ENCODE measurements at regions not wholly inside any gene's neighbourhood (a gene's known extent, or its start where the extent isn't known, plus 50 kb on each side); places are given as distances from the start of the nearest gene placed in this dataset.

DNA sequence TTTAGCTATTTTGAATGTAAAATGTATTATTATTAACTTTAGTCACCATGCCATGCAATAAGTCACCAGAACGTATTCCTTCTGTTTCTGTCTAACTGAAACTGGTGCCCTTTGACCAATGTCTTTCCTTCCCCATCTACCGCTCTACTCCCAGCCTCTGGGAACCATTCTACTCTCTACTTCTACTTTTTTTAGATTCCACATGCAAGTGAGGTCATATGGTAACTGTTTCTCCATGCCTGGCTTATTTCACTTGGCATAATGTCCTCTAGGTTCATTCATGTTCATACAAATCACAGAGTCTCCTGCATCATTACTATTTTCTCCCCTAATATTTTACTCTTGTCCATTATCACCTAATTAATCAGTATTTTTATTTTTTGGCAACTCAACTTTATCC is 160.1 kb downstream of the TMX1 start:
- no peak overlapping the region for H3K4me2 ChIP-seq (ENCODE audit: insufficient read depth, low read length, poor library complexity, severe bottlenecking)
- H3K36me3 ChIP-seq (replicated peaks in 1 of 2; ENCODE audit: control insufficient read depth in 2 of 2, insufficient read depth in 2 of 2, low read length in 2 of 2) = no peaks in the 10 kb centered on the region
- no peak overlapping the region for H3K18ac ChIP-seq (ENCODE audit: low read length)
- H3K4me1 ChIP-seq (ENCODE audit: control insufficient read depth in 2 of 2, insufficient read depth in 1 of 2, low read depth in 1 of 2, low read length in 2 of 2) = peaks cover 6% of the 10 kb centered on the region in 2 donors
- no peak overlapping the region for H3K23ac ChIP-seq (ENCODE audit: low read depth, low read length, poor library complexity)
- H3K9me3 ChIP-seq (replicated peaks in 1 of 2; ENCODE audit: control insufficient read depth in 2 of 2, insufficient read depth in 1 of 2, low read depth in 1 of 2, low read length in 2 of 2) = no peaks in the 10 kb centered on the region
- H2AK5ac ChIP-seq (ENCODE audit: low read depth, low read length) = no peak overlapping the region
- H2BK12ac ChIP-seq (ENCODE audit: low read length) = no peak overlapping the region
- no peak overlapping the region for H2BK5ac ChIP-seq (ENCODE audit: low read length)
- no peak overlapping the region for H4K91ac ChIP-seq (ENCODE audit: low read depth, low read length, poor library complexity)
- no peak overlapping the region for H3K9ac ChIP-seq (ENCODE audit: low read depth, low read length, poor library complexity)
- no peak for DNase-seq (ENCODE audit: low spot score)
- no peak overlapping the region for H2BK15ac ChIP-seq (ENCODE audit: low read length)
- H4K8ac ChIP-seq (ENCODE audit: low read depth, low read length) = no peak overlapping the region
- H2AFZ ChIP-seq (ENCODE audit: low read length) = no peak overlapping the region
- H3K4me3 ChIP-seq (ENCODE audit: low read length in 2 of 2) = no peak overlapping the region
- no peak overlapping the region for H3K14ac ChIP-seq (ENCODE audit: low read length)
- no peaks in the 10 kb centered on the region for H3K27me3 ChIP-seq (ENCODE audit: control insufficient read depth in 3 of 3, insufficient read depth in 3 of 3, low read depth in 1 of 3, low read length in 3 of 3)
- H3K4ac ChIP-seq (ENCODE audit: low read length) = no peak overlapping the region
- H2BK120ac ChIP-seq (ENCODE audit: low read depth, low read length) = no peak overlapping the region
- no peak overlapping the region for H3K27ac ChIP-seq (replicated peaks; ENCODE audit: low read length)
- no CpG with 5 or more reads among the region's 2 CpGs for WGBS, 2 donors (ENCODE audit: extremely low coverage in 2 of 2, insufficient read length in 2 of 2, insufficient replicate concordance in 1 of 2)
- H3K79me1 ChIP-seq (ENCODE audit: low read depth, low read length) = no peaks in the 10 kb centered on the region

DNA sequence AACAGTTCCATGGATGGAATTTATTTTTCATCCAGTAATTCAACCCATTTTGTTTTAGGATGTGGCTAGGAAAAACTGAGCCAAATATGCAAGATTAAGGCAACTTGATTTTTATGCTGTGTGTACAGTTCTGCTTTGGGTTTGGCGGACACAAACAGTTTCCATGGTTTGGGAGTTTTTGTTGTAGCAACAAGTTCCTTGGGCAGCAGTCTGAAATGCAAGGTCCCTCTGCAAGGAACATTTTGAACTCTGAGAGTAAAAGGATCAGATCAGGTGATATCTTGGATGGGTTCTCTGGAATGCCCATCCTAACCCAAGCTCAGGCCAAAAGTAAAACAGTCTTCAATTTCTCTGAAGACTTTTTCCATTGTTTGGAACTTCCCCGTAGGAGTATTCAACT is 161.2 kb downstream of the TMX1 start:
- WGBS, 2 donors (ENCODE audit: extremely low coverage in 2 of 2, insufficient read length in 2 of 2, insufficient replicate concordance in 1 of 2) = no CpG with 5 or more reads among the region's 2 CpGs
- H3K23ac ChIP-seq (ENCODE audit: low read depth, low read length, poor library complexity) = no peak overlapping the region
- no peak overlapping the region for H2AK5ac ChIP-seq (ENCODE audit: low read depth, low read length)
- H3K27me3 ChIP-seq (ENCODE audit: control insufficient read depth in 3 of 3, insufficient read depth in 3 of 3, low read depth in 1 of 3, low read length in 3 of 3) = no peaks in the 10 kb centered on the region
- H4K8ac ChIP-seq (ENCODE audit: low read depth, low read length) = no peak overlapping the region
- H4K91ac ChIP-seq (ENCODE audit: low read depth, low read length, poor library complexity) = no peak overlapping the region
- H3K27ac ChIP-seq (replicated peaks; ENCODE audit: low read length) = no peak overlapping the region
- H3K4me2 ChIP-seq (ENCODE audit: insufficient read depth, low read length, poor library complexity, severe bottlenecking) = no peak overlapping the region
- H3K4me1 ChIP-seq (ENCODE audit: control insufficient read depth in 2 of 2, insufficient read depth in 1 of 2, low read depth in 1 of 2, low read length in 2 of 2) = no peaks in the 10 kb centered on the region
- H3K14ac ChIP-seq (ENCODE audit: low read length) = no peak overlapping the region
- H3K4ac ChIP-seq (ENCODE audit: low read length) = no peak overlapping the region
- no peak overlapping the region for H3K18ac ChIP-seq (ENCODE audit: low read length)
- no peak overlapping the region for H3K9ac ChIP-seq (ENCODE audit: low read depth, low read length, poor library complexity)
- H3K79me1 ChIP-seq (ENCODE audit: low read depth, low read length) = no peaks in the 10 kb centered on the region
- no peak overlapping the region for H3K4me3 ChIP-seq (ENCODE audit: low read length in 2 of 2)
- no peak overlapping the region for H2BK120ac ChIP-seq (ENCODE audit: low read depth, low read length)
- no peaks in the 10 kb centered on the region for H3K9me3 ChIP-seq (replicated peaks in 1 of 2; ENCODE audit: control insufficient read depth in 2 of 2, insufficient read depth in 1 of 2, low read depth in 1 of 2, low read length in 2 of 2)
- no peak overlapping the region for H2BK15ac ChIP-seq (ENCODE audit: low read length)
- no peak overlapping the region for H2BK5ac ChIP-seq (ENCODE audit: low read length)
- no peak for DNase-seq (ENCODE audit: low spot score)
- H2AFZ ChIP-seq (ENCODE audit: low read length) = no peak overlapping the region
- H3K36me3 ChIP-seq (replicated peaks in 1 of 2; ENCODE audit: control insufficient read depth in 2 of 2, insufficient read depth in 2 of 2, low read length in 2 of 2) = no peaks in the 10 kb centered on the region
- H2BK12ac ChIP-seq (ENCODE audit: low read length) = no peak overlapping the region

DNA sequence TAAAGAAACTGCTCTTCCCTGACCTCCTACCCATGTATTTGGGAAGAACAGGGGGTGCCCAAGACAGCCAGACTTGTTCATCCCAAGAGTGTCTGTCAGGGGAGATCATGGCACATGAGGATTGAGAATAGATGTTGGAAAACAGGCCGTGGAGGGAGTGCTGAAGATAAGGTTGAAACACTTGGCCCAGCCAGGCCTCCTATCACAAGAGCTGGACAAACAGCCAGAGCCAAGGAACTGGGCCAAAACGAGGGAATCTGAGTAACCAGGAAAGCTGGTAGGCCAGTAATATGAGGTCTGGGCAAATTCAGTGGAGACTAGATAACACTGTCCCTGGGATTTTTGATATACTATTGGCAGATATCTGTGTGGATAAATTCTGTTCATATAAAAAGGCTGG is 161.7 kb downstream of the TMX1 start:
- H4K8ac ChIP-seq (ENCODE audit: low read depth, low read length) = no peak overlapping the region
- no peak overlapping the region for H3K4me3 ChIP-seq (ENCODE audit: low read length in 2 of 2)
- H3K18ac ChIP-seq (ENCODE audit: low read length) = no peak overlapping the region
- no peak overlapping the region for H2BK12ac ChIP-seq (ENCODE audit: low read length)
- H3K36me3 ChIP-seq (replicated peaks in 1 of 2; ENCODE audit: control insufficient read depth in 2 of 2, insufficient read depth in 2 of 2, low read length in 2 of 2) = no peaks in the 10 kb centered on the region
- no peak overlapping the region for H3K27ac ChIP-seq (replicated peaks; ENCODE audit: low read length)
- no peak overlapping the region for H2AK5ac ChIP-seq (ENCODE audit: low read depth, low read length)
- H3K27me3 ChIP-seq (ENCODE audit: control insufficient read depth in 3 of 3, insufficient read depth in 3 of 3, low read depth in 1 of 3, low read length in 3 of 3) = no peaks in the 10 kb centered on the region
- no peaks in the 10 kb centered on the region for H3K79me1 ChIP-seq (ENCODE audit: low read depth, low read length)
- H3K14ac ChIP-seq (ENCODE audit: low read length) = no peak overlapping the region
- H3K4me2 ChIP-seq (ENCODE audit: insufficient read depth, low read length, poor library complexity, severe bottlenecking) = no peak overlapping the region
- no peak overlapping the region for H2BK15ac ChIP-seq (ENCODE audit: low read length)
- H4K91ac ChIP-seq (ENCODE audit: low read depth, low read length, poor library complexity) = no peak overlapping the region
- WGBS, 2 donors (ENCODE audit: extremely low coverage in 2 of 2, insufficient read length in 2 of 2, insufficient replicate concordance in 1 of 2) = no CpG with 5 or more reads among the region's 2 CpGs
- H3K9ac ChIP-seq (ENCODE audit: low read depth, low read length, poor library complexity) = no peak overlapping the region
- H2BK5ac ChIP-seq (ENCODE audit: low read length) = no peak overlapping the region
- DNase-seq (ENCODE audit: low spot score) = no peak
- no peak overlapping the region for H3K4ac ChIP-seq (ENCODE audit: low read length)
- H3K9me3 ChIP-seq (replicated peaks in 1 of 2; ENCODE audit: control insufficient read depth in 2 of 2, insufficient read depth in 1 of 2, low read depth in 1 of 2, low read length in 2 of 2) = no peaks in the 10 kb centered on the region
- H3K4me1 ChIP-seq (ENCODE audit: control insufficient read depth in 2 of 2, insufficient read depth in 1 of 2, low read depth in 1 of 2, low read length in 2 of 2) = no peaks in the 10 kb centered on the region
- no peak overlapping the region for H2BK120ac ChIP-seq (ENCODE audit: low read depth, low read length)
- no peak overlapping the region for H2AFZ ChIP-seq (ENCODE audit: low read length)
- no peak overlapping the region for H3K23ac ChIP-seq (ENCODE audit: low read depth, low read length, poor library complexity)

DNA sequence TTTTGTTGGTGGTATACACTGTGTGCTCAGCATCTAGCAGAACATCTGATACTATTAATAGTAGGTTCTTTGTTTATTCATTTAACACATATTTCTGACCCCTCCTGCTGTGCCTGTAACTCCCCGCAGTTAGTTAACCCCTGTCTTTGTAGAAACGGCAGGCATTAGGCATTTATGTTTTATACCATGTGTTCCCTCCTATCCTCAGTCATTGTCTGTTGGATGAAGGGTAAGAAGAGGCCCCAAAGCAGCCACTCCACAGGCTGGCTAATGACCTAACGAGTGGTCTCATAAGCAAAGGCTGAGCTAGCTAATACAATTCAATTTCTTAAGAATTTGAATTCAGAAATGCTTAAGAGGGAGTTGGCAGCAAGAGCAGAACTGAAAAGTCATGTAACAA is 170.8 kb downstream of the TMX1 start:
- H2AFZ ChIP-seq (ENCODE audit: low read length) = peak overlapping the region; percentile 84
- H3K4me2 ChIP-seq (ENCODE audit: insufficient read depth, low read length, poor library complexity, severe bottlenecking) = no peak overlapping the region
- H2BK120ac ChIP-seq (ENCODE audit: low read depth, low read length) = no peak overlapping the region
- no peak overlapping the region for H2AK5ac ChIP-seq (ENCODE audit: low read depth, low read length)
- H4K8ac ChIP-seq (ENCODE audit: low read depth, low read length) = no peak overlapping the region
- no CpG with 5 or more reads among the region's 3 CpGs for WGBS, 2 donors (ENCODE audit: extremely low coverage in 2 of 2, insufficient read length in 2 of 2, insufficient replicate concordance in 1 of 2)
- no peak overlapping the region for H2BK15ac ChIP-seq (ENCODE audit: low read length)
- no peak overlapping the region for H2BK12ac ChIP-seq (ENCODE audit: low read length)
- H3K18ac ChIP-seq (ENCODE audit: low read length) = no peak overlapping the region
- H3K9me3 ChIP-seq (replicated peaks in 1 of 2; ENCODE audit: control insufficient read depth in 2 of 2, insufficient read depth in 1 of 2, low read depth in 1 of 2, low read length in 2 of 2) = no peaks in the 10 kb centered on the region
- H3K4me3 ChIP-seq (ENCODE audit: low read length in 2 of 2) = no peak overlapping the region
- no peak for DNase-seq (ENCODE audit: low spot score)
- no peak overlapping the region for H3K9ac ChIP-seq (ENCODE audit: low read depth, low read length, poor library complexity)
- H3K4me1 ChIP-seq (ENCODE audit: control insufficient read depth in 2 of 2, insufficient read depth in 1 of 2, low read depth in 1 of 2, low read length in 2 of 2) = peaks cover 4 to 7% of the 10 kb centered on the region in 2 donors
- H2BK5ac ChIP-seq (ENCODE audit: low read length) = no peak overlapping the region
- H3K23ac ChIP-seq (ENCODE audit: low read depth, low read length, poor library complexity) = no peak overlapping the region
- no peak overlapping the region for H3K27ac ChIP-seq (replicated peaks; ENCODE audit: low read length)
- H3K4ac ChIP-seq (ENCODE audit: low read length) = no peak overlapping the region
- no peaks in the 10 kb centered on the region for H3K79me1 ChIP-seq (ENCODE audit: low read depth, low read length)
- H3K27me3 ChIP-seq (ENCODE audit: control insufficient read depth in 3 of 3, insufficient read depth in 3 of 3, low read depth in 1 of 3, low read length in 3 of 3) = no peaks in the 10 kb centered on the region
- peak overlapping the region; percentile 30 for H4K91ac ChIP-seq (ENCODE audit: low read depth, low read length, poor library complexity)
- H3K36me3 ChIP-seq (replicated peaks in 1 of 2; ENCODE audit: control insufficient read depth in 2 of 2, insufficient read depth in 2 of 2, low read length in 2 of 2) = no peaks in the 10 kb centered on the region
- no peak overlapping the region for H3K14ac ChIP-seq (ENCODE audit: low read length)

Measured in neuronal stem cell (in vitro differentiated cells).